K562 (cell line): ENCODE measurements at regions not wholly inside any gene's neighbourhood (a gene's known extent, or its start where the extent isn't known, plus 50 kb on each side); places are given as distances from the start of the nearest gene placed in this dataset.

Source experiments
- ATAC-seq: fragments of 200-7000 bp; cut with Tn5 transposase; 3 replicates; pipeline ENCODE4 v1.9.1; 2020; ENCODE audit warnings: moderate library complexity
- BruUV-seq: library from RNA; stranded (reverse); fragments of 400-500 nt; replicated peaks from 2 replicates; lab custom pipeline; 2021; lab: Mats Ljungman, UMichigan
- CTCF ChIA-PET: fragments of 300-600 bp; formaldehyde crosslinking; extraction: SDS; loops from one replicate; lab custom pipeline; 2021; ENCODE audit warnings: low intra/inter-chr PET ratio; lab: Yijun Ruan, JAX
- POLR2A ChIA-PET: fragments of 300-600, 350-650 bp; sonication (Branson Sonifier 250); formaldehyde crosslinking; extraction: SDS; loops from one replicate; lab custom pipeline; 2021; ENCODE audit warnings: antibody characterized with exemption, inconsistent platforms; lab: Yijun Ruan, JAX
- DNase-seq, 4 experiments: peaks; one replicate each; pipeline versions ENCODE4 v3.0.0 to v3.0.0-alpha.2; 2011 to 2018; ENCODE audit warnings: low spot score in 3 of 4, mixed read lengths in 3 of 4; ENCODE audit errors: extremely low read depth in 1 of 4
- FAIRE-seq: peaks from 2 replicates; lab custom pipeline; 2011; peaks lifted over from hg19 to GRCh38; lab: Jason Lieb, UNC
- H2AFZ ChIP-seq: 2 replicates; pipeline ENCODE4 v1.6.0; 2011; ENCODE audit warnings: low read depth, low read length, control low read depth, inconsistent platforms
- H3K27ac ChIP-seq: fragments of 200-600 bp; 3 replicates; pipeline ENCODE4 v1.8.0; 2011; ENCODE audit warnings: low read depth, mild to moderate bottlenecking, control low read depth, inconsistent platforms, low read length, moderate library complexity, mixed read lengths; ENCODE audit errors: extremely low read depth
- H3K27me3 ChIP-seq, 2 experiments: fragments of 300-600 bp in 1 of 2; 2 replicates in 1 of 2; 3 replicates in 1 of 2; pipeline versions ENCODE4 v1.6.0 to v1.8.0; 2011; ENCODE audit warnings: inconsistent platforms in 2 of 2, low read length in 2 of 2, mild to moderate bottlenecking in 1 of 2, mixed read lengths in 1 of 2, moderate library complexity in 1 of 2; ENCODE audit not compliant: control insufficient read depth in 2 of 2, insufficient read depth in 2 of 2
- H3K36me3 ChIP-seq: fragments of 300-600 bp; 3 replicates; pipeline ENCODE4 v1.8.0; 2011; ENCODE audit warnings: mild to moderate bottlenecking, low read length, inconsistent platforms; ENCODE audit not compliant: control insufficient read depth, insufficient read depth
- H3K4me1 ChIP-seq, 2 experiments: fragments of 200-600 bp in 1 of 2; replicated peaks in 1 of 2; 2 replicates in 1 of 2; 3 replicates in 1 of 2; pipeline versions ENCODE4 v1.5.1 to v1.8.0; 2011; ENCODE audit warnings: inconsistent platforms in 2 of 2, low read length in 2 of 2, mild to moderate bottlenecking in 1 of 2, mixed read lengths in 1 of 2, moderate library complexity in 1 of 2; ENCODE audit not compliant: control insufficient read depth in 2 of 2, insufficient read depth in 2 of 2
- H3K4me2 ChIP-seq: 2 replicates; pipeline ENCODE4 v1.6.1; 2011; ENCODE audit warnings: low read length, control low read depth, inconsistent platforms, mixed read lengths; ENCODE audit not compliant: insufficient read depth
- H3K4me3 ChIP-seq: fragments of 200-600 bp; sonication (generic), shearing (Covaris generic); 2 replicates; pipeline ENCODE4 v1.5.1; 2016; ENCODE audit warnings: control low read depth, inconsistent platforms
- H3K79me2 ChIP-seq: fragments of 200-600 bp; 3 replicates; pipeline ENCODE4 v1.8.0; 2011; ENCODE audit warnings: low read length, inconsistent platforms; ENCODE audit not compliant: control insufficient read depth, insufficient read depth
- H3K9ac ChIP-seq, 2 experiments: 2 replicates each; pipeline versions ENCODE4 v1.6.0 to v1.6.1; 2011; ENCODE audit warnings: low read depth in 2 of 2, low read length in 2 of 2, control low read depth in 1 of 2, inconsistent platforms in 1 of 2, mild to moderate bottlenecking in 1 of 2, mixed read lengths in 1 of 2; ENCODE audit not compliant: insufficient read depth in 1 of 2
- H3K9me1 ChIP-seq: one replicate; pipeline ENCODE4 v1.6.0; 2011; ENCODE audit warnings: inconsistent platforms, mild to moderate bottlenecking, low read length, moderate library complexity; ENCODE audit not compliant: control insufficient read depth, insufficient read depth
- H3K9me3 ChIP-seq: replicated peaks from 2 replicates; pipeline ENCODE4 v1.5.1; 2011; ENCODE audit warnings: low read depth, low read length, inconsistent platforms; ENCODE audit not compliant: control insufficient read depth, insufficient read depth
- H4K20me1 ChIP-seq: replicated peaks from 2 replicates; pipeline ENCODE4 v1.6.1; 2011; ENCODE audit warnings: low read length, inconsistent platforms, mixed read lengths; ENCODE audit not compliant: control insufficient read depth, insufficient read depth
- DACH1 ChIP-seq: fragments of 450-650 bp; IDR thresholded peaks from 2 replicates; pipeline ENCODE4 v1.6.1; 2018; ENCODE audit not compliant: partially characterized antibody
- EGR1 ChIP-seq: fragments of 450-650 bp; conservative IDR thresholded peaks from 2 replicates; pipeline ENCODE4 v1.6.1; 2017; ENCODE audit warnings: mild to moderate bottlenecking
- ELF4 ChIP-seq: fragments of 450-650 bp; formaldehyde crosslinking; IDR thresholded peaks from 2 replicates; pipeline ENCODE4 v1.4.0; 2022; ENCODE audit warnings: missing genetic modification characterization
- ETV6 ChIP-seq, 3 experiments: fragments of 150-350 bp in 1 of 3; sonication (generic) in 1 of 3; formaldehyde crosslinking in 1 of 3; IDR thresholded peaks; 2 replicates each; pipeline versions ENCODE4 v1.6.1 to v1.8.0; 2014 to 2022; ENCODE audit warnings: borderline replicate concordance in 2 of 3, low read depth in 2 of 3, antibody characterized with exemption in 1 of 3, low read length in 1 of 3, mild to moderate bottlenecking in 1 of 3, missing genetic modification reagents in 1 of 3
- HSF4 ChIP-seq: fragments of 250-450 bp; sonication (Bioruptor Pico); IDR thresholded peaks from 2 replicates; pipeline ENCODE4 v2.1.2; 2022; ENCODE audit warnings: mild to moderate bottlenecking, moderate library complexity, borderline replicate concordance
- KDM2B ChIP-seq: fragments of 250-450 bp; sonication (Bioruptor Pico); IDR thresholded peaks from 2 replicates; pipeline ENCODE4 v1.8.0; 2021; ENCODE audit warnings: mild to moderate bottlenecking, moderate library complexity
- MAZ ChIP-seq, 2 experiments: fragments of 450-650 bp in 1 of 2; sonication (generic) in 1 of 2; formaldehyde crosslinking; IDR thresholded peaks in 1 of 2; conservative IDR thresholded peaks in 1 of 2; 2 replicates each; pipeline versions ENCODE4 v1.4.0 to v1.5.0; 2020; ENCODE audit warnings: mild to moderate bottlenecking in 1 of 2, missing genetic modification reagents in 1 of 2
- NFXL1 ChIP-seq: fragments of 450-650 bp; formaldehyde crosslinking; IDR thresholded peaks from 2 replicates; pipeline ENCODE4 v1.4.0; 2021; ENCODE audit warnings: mild to moderate bottlenecking
- NFYB ChIP-seq: IDR thresholded peaks from 2 replicates; pipeline ENCODE4 v1.6.1; 2011; ENCODE audit warnings: mild to moderate bottlenecking, moderate library complexity; ENCODE audit not compliant: insufficient read length; ENCODE audit errors: extremely low read depth
- PHF8 ChIP-seq: fragments of 200-600 bp; sonication (generic); IDR thresholded peaks from 2 replicates; pipeline ENCODE4 v1.6.1; 2012; ENCODE audit warnings: mixed run types, mild to moderate bottlenecking, inconsistent platforms, low read length, moderate library complexity, borderline replicate concordance
- RFX1 ChIP-seq: fragments of 450-650 bp; IDR thresholded peaks from 2 replicates; pipeline ENCODE4 v1.6.1; 2016; ENCODE audit warnings: mild to moderate bottlenecking, moderate library complexity
- TEAD4 ChIP-seq, 2 experiments: sonication (generic) in 1 of 2; formaldehyde crosslinking in 1 of 2; IDR thresholded peaks; 2 replicates each; pipeline versions ENCODE4 v1.6.1 to v1.8.0; 2012 to 2022; ENCODE audit warnings: borderline replicate concordance in 1 of 2, inconsistent platforms in 1 of 2, low read length in 1 of 2, mild to moderate bottlenecking in 1 of 2, missing genetic modification reagents in 1 of 2
- ZFX ChIP-seq: sonication (generic); formaldehyde crosslinking; IDR thresholded peaks from 2 replicates; pipeline ENCODE4 v1.8.0; 2022; ENCODE audit warnings: mild to moderate bottlenecking, missing genetic modification reagents, moderate library complexity
- ZNF431 ChIP-seq: sonication (generic); formaldehyde crosslinking; IDR thresholded peaks from 2 replicates; pipeline ENCODE4 v1.8.0; 2022; ENCODE audit warnings: mild to moderate bottlenecking, missing genetic modification reagents
- ZNF717 ChIP-seq: fragments of 250-450 bp; sonication (Bioruptor Pico); IDR thresholded peaks from 2 replicates; pipeline ENCODE4 v1.5.0; 2021
- in situ Hi-C: fragments of 300-500 bp; cut with MboI; formaldehyde crosslinking; loops from 4 replicates; pipeline ENCODE4 v1.15.0; 2018; ENCODE audit warnings: inconsistent platforms, mixed read lengths
- intact Hi-C: fragments of 100-400 bp; cut with micrococcal nuclease; formaldehyde crosslinking; loops from 2 replicates; pipeline ENCODE4 v1.14.2; 2022
- TF ChIP-seq, protein P1 (sequence below): sonication (generic); formaldehyde crosslinking; IDR thresholded peaks from 2 replicates; pipeline ENCODE4 v1.9.0; 2022; ENCODE audit warnings: mild to moderate bottlenecking, missing genetic modification reagents
- TF ChIP-seq, protein P2 (sequence below): fragments of 250-450 bp; sonication (Bioruptor Pico); IDR thresholded peaks from 2 replicates; pipeline ENCODE4 v1.8.0; 2022; ENCODE audit warnings: moderate library complexity, mild to moderate bottlenecking, inconsistent platforms
- TF ChIP-seq, protein P3 (sequence below): fragments of 450-650 bp; formaldehyde crosslinking; IDR thresholded peaks from 2 replicates; pipeline ENCODE4 v1.4.0; 2020; ENCODE audit warnings: mild to moderate bottlenecking
- TF ChIP-seq, protein P4 (sequence below): fragments of 450-650 bp; formaldehyde crosslinking; IDR thresholded peaks from 2 replicates; pipeline ENCODE4 v1.4.0; 2022; ENCODE audit warnings: mild to moderate bottlenecking, moderate library complexity

DNA sequence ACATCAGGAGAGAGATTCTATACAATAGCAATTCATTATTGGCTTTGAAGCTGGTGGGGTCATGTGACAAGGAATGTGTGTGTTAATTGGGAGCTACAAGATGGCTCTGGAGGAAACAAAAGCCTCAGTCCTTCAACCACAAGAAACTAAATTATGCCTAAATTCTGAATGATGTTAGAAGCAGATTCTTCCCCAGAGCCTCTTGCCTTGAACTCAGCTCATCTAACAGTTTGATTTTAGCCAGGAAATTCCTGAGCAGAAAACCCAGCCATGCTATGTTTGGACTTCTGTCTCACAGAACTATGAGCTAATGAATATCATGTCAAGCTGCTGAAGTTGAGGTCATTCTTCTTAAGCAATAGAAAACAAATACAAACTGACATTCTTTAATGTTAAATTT is 274.7 kb downstream of the SLC6A15 start:
- POLR2A ChIA-PET: no interaction called here
- TF ChIP-seq NFYB (no peak), EGR1 (no peak), ELF4 (CRISPR knock-in tag) (no peak), KDM2B (CRISPR knock-in tag) (no peak), ZNF431 (CRISPR knock-in tag) (no peak), ETV6 (IDR thresholded peaks at IDR 0.05; ENCODE audit: borderline replicate concordance in 1 of 2, low read depth in 2 of 2, low read length in 1 of 2) (no peak), ETV6 (CRISPR knock-in tag; IDR thresholded peaks at IDR 0.05; ENCODE audit: borderline replicate concordance) (no peak), DACH1 (no peak), TEAD4 (IDR thresholded peaks at IDR 0.05; ENCODE audit: low read length) (no peak), TEAD4 (CRISPR knock-in tag; IDR thresholded peaks at IDR 0.05; ENCODE audit: borderline replicate concordance) (no peak), ZFX (no peak), PHF8 (no peak), MAZ (CRISPR knock-in tag; conservative IDR thresholded peaks at IDR 0.05 in 1 of 2, IDR thresholded peaks at IDR 0.05 in 1 of 2) (no peak), HSF4 (CRISPR knock-in tag) (no peak), RFX1 (no peak), NFXL1 (CRISPR knock-in tag) (no peak), ZNF717 (CRISPR knock-in tag) (no peak)
- TF ChIP-seq, protein P1, sequence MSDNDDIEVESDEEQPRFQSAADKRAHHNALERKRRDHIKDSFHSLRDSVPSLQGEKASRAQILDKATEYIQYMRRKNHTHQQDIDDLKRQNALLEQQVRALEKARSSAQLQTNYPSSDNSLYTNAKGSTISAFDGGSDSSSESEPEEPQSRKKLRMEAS (CRISPR knock-in tag): no peak
- TF ChIP-seq, protein P2, sequence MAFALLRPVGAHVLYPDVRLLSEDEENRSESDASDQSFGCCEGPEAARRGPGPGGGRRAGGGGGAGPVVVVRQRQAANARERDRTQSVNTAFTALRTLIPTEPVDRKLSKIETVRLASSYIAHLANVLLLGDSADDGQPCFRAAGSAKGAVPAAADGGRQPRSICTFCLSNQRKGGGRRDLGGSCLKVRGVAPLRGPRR (CRISPR knock-in tag): no peak
- TF ChIP-seq, protein P3, sequence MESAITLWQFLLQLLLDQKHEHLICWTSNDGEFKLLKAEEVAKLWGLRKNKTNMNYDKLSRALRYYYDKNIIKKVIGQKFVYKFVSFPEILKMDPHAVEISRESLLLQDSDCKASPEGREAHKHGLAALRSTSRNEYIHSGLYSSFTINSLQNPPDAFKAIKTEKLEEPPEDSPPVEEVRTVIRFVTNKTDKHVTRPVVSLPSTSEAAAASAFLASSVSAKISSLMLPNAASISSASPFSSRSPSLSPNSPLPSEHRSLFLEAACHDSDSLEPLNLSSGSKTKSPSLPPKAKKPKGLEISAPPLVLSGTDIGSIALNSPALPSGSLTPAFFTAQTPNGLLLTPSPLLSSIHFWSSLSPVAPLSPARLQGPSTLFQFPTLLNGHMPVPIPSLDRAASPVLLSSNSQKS (CRISPR knock-in tag): no peak
- TF ChIP-seq, protein P4, sequence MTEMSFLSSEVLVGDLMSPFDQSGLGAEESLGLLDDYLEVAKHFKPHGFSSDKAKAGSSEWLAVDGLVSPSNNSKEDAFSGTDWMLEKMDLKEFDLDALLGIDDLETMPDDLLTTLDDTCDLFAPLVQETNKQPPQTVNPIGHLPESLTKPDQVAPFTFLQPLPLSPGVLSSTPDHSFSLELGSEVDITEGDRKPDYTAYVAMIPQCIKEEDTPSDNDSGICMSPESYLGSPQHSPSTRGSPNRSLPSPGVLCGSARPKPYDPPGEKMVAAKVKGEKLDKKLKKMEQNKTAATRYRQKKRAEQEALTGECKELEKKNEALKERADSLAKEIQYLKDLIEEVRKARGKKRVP (CRISPR knock-in tag): no peak
- TF ChIP-seq, all 486 proteins: peak for 0
- intact Hi-C loops: no loop called here

More for the DNA sequence above, 274.7 kb downstream of the SLC6A15 start:
- Histone ChIP-seq H4K20me1 (no peaks in the 10 kb centered on the region), H3K79me2 (no peaks in the 10 kb centered on the region), H3K27ac (no peak overlapping the region), H3K4me3 (no peak overlapping the region), H3K27me3 (no peaks in the 10 kb centered on the region), H3K9me1 (no peaks in the 10 kb centered on the region), H2AFZ (no peak overlapping the region), H3K9ac (no peak overlapping the region), H3K4me2 (no peak overlapping the region), H3K36me3 (no peaks in the 10 kb centered on the region), H3K4me1 (no peaks in the 10 kb centered on the region), H3K9me3 (0 out of 2 replicates have a peak, but pooled peaks cover 2% of the 10 kb centered on the region)
- BruUV-seq: no TSS peak
- no peak for DNase-seq
- CTCF ChIA-PET: no interaction called here
- no peak for ATAC-seq
- in situ Hi-C loops: no loop called here
- no peak for FAIRE-seq
